ENCODE measurements at regions not wholly inside any gene's neighbourhood (a gene's known extent, or its start where the extent isn't known, plus 50 kb on each side); places are given as distances from the start of the nearest gene placed in this dataset.

DNA sequence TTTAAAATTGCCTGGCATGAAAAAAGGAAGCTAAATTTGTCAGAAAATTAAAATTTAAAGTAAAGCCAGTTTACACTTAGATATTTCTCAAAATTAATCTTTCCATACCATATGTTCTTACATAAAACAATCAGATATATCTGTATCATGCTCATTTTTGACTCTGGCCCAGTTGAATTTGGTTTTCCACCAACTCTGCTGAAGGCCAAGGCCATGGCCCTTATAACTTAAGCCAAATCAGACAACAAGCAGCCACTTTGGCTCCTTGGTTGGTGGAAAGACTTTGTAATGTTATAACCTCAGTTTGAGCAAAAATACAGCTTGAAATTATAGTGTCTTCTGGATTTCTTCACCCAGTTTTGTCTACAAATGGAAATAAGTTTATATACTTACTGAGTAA lies 97.3 kb downstream of the CENPW start:
- TF ChIP-seq, protein P1, sequence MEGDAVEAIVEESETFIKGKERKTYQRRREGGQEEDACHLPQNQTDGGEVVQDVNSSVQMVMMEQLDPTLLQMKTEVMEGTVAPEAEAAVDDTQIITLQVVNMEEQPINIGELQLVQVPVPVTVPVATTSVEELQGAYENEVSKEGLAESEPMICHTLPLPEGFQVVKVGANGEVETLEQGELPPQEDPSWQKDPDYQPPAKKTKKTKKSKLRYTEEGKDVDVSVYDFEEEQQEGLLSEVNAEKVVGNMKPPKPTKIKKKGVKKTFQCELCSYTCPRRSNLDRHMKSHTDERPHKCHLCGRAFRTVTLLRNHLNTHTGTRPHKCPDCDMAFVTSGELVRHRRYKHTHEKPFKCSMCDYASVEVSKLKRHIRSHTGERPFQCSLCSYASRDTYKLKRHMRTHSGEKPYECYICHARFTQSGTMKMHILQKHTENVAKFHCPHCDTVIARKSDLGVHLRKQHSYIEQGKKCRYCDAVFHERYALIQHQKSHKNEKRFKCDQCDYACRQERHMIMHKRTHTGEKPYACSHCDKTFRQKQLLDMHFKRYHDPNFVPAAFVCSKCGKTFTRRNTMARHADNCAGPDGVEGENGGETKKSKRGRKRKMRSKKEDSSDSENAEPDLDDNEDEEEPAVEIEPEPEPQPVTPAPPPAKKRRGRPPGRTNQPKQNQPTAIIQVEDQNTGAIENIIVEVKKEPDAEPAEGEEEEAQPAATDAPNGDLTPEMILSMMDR (IDR thresholded peaks at IDR 0.05) = no peak
- no peak for TF ChIP-seq POLR2A (IDR thresholded peaks at IDR 0.05)
- no peak for TF ChIP-seq EP300 (IDR thresholded peaks at IDR 0.05)
